Neuronal stem cell (in vitro differentiated cells): ENCODE measurements at regions not wholly inside any gene's neighbourhood (a gene's known extent, or its start where the extent isn't known, plus 50 kb on each side); places are given as distances from the start of the nearest gene placed in this dataset.
A peak's percentile ranks its signal among the peaks of the same experiment; 100 is the strongest.

Source experiments
- DNase-seq: peaks from one replicate; pipeline ENCODE4 v3.0.0-alpha.2; 2013; ENCODE audit warnings: low spot score
- H2AFZ ChIP-seq: one replicate; pipeline ENCODE4 v1.6.1; 2013; ENCODE audit warnings: mild to moderate bottlenecking, low read length, inconsistent platforms
- H2AK5ac ChIP-seq: 2 replicates; pipeline ENCODE4 v1.6.1; 2013; ENCODE audit warnings: low read depth, mild to moderate bottlenecking, inconsistent platforms, low read length, moderate library complexity, mixed read lengths
- H2BK120ac ChIP-seq: 2 replicates; pipeline ENCODE4 v1.6.1; 2013; ENCODE audit warnings: low read depth, mild to moderate bottlenecking, inconsistent platforms, low read length, moderate library complexity, mixed read lengths
- H2BK12ac ChIP-seq: one replicate; pipeline ENCODE4 v1.6.1; 2013; ENCODE audit warnings: low read length, inconsistent platforms
- H2BK15ac ChIP-seq: 2 replicates; pipeline ENCODE4 v1.6.1; 2013; ENCODE audit warnings: mild to moderate bottlenecking, low read length, inconsistent platforms, mixed read lengths
- H2BK5ac ChIP-seq: one replicate; pipeline ENCODE4 v1.6.1; 2013; ENCODE audit warnings: inconsistent platforms, mild to moderate bottlenecking, low read length, moderate library complexity
- H3K14ac ChIP-seq: one replicate; pipeline ENCODE4 v1.6.1; 2013; ENCODE audit warnings: low read length, inconsistent platforms
- H3K18ac ChIP-seq: 2 replicates; pipeline ENCODE4 v1.6.1; 2013; ENCODE audit warnings: low read length, inconsistent platforms
- H3K23ac ChIP-seq: 2 replicates; pipeline ENCODE4 v1.6.1; 2013; ENCODE audit warnings: low read depth, mild to moderate bottlenecking, mixed read lengths, low read length, inconsistent platforms; ENCODE audit not compliant: poor library complexity
- H3K27ac ChIP-seq: replicated peaks from 3 replicates; pipeline ENCODE4 v1.5.1; 2013; ENCODE audit warnings: low read length, inconsistent platforms
- H3K27me3 ChIP-seq, 3 experiments: 2 replicates each; pipeline ENCODE4 v1.6.1; 2013; ENCODE audit warnings: low read length in 3 of 3, mild to moderate bottlenecking in 2 of 3, inconsistent platforms in 1 of 3, low read depth in 1 of 3, mixed read lengths in 1 of 3, moderate library complexity in 1 of 3; ENCODE audit not compliant: control insufficient read depth in 3 of 3, insufficient read depth in 3 of 3
- H3K36me3 ChIP-seq, 2 donors: replicated peaks in 1 of 2; 2 replicates each; pipeline ENCODE4 v1.6.1; 2013; ENCODE audit warnings: low read length in 2 of 2; ENCODE audit not compliant: control insufficient read depth in 2 of 2, insufficient read depth in 2 of 2
- H3K4ac ChIP-seq: 2 replicates; pipeline ENCODE4 v1.6.1; 2013; ENCODE audit warnings: inconsistent platforms, mild to moderate bottlenecking, low read length, moderate library complexity
- H3K4me1 ChIP-seq, 2 donors: 1 replicate in 1 of 2; 2 replicates in 1 of 2; pipeline ENCODE4 v1.6.1; 2013; ENCODE audit warnings: low read length in 2 of 2, low read depth in 1 of 2; ENCODE audit not compliant: control insufficient read depth in 2 of 2, insufficient read depth in 1 of 2
- H3K4me2 ChIP-seq: one replicate; pipeline ENCODE4 v1.6.1; 2013; ENCODE audit warnings: mild to moderate bottlenecking, low read length, inconsistent platforms; ENCODE audit not compliant: insufficient read depth, poor library complexity, severe bottlenecking
- H3K4me3 ChIP-seq, 2 donors: 2 replicates each; pipeline ENCODE4 v1.5.1; 2013; ENCODE audit warnings: low read length in 2 of 2, mild to moderate bottlenecking in 2 of 2, inconsistent platforms in 1 of 2, moderate library complexity in 1 of 2
- H3K79me1 ChIP-seq: one replicate; pipeline ENCODE4 v1.6.1; 2013; ENCODE audit warnings: low read depth, mild to moderate bottlenecking, inconsistent platforms, low read length, moderate library complexity
- H3K9ac ChIP-seq: one replicate; pipeline ENCODE4 v1.6.1; 2013; ENCODE audit warnings: mild to moderate bottlenecking, low read depth, low read length, inconsistent platforms; ENCODE audit not compliant: poor library complexity
- H3K9me3 ChIP-seq, 2 donors: replicated peaks in 1 of 2; 2 replicates each; pipeline versions ENCODE3 to v1.6.1; 2013; ENCODE audit warnings: low read length in 2 of 2, mild to moderate bottlenecking in 2 of 2, inconsistent platforms in 1 of 2, low read depth in 1 of 2, mixed read lengths in 1 of 2, moderate library complexity in 1 of 2; ENCODE audit not compliant: control insufficient read depth in 2 of 2, insufficient read depth in 1 of 2
- H4K8ac ChIP-seq: one replicate; pipeline ENCODE4 v1.6.1; 2013; ENCODE audit warnings: low read depth, mild to moderate bottlenecking, inconsistent platforms, low read length, moderate library complexity
- H4K91ac ChIP-seq: one replicate; pipeline ENCODE4 v1.6.1; 2013; ENCODE audit warnings: low read length, low read depth, mild to moderate bottlenecking, inconsistent platforms; ENCODE audit not compliant: poor library complexity
- WGBS, 2 donors: extraction: QIAGEN DNeasy Blood & Tissue Kit; methylation state at CpG; one replicate each; pipeline ENCODE4 v1.1.7; 2013; ENCODE audit warnings: missing lambda C conversion rate in 2 of 2, mixed read lengths in 1 of 2; ENCODE audit not compliant: insufficient read length in 2 of 2, insufficient replicate concordance in 1 of 2; ENCODE audit errors: extremely low coverage in 2 of 2; 5-methylcytosine and 5-hydroxymethylcytosine counted together

DNA sequence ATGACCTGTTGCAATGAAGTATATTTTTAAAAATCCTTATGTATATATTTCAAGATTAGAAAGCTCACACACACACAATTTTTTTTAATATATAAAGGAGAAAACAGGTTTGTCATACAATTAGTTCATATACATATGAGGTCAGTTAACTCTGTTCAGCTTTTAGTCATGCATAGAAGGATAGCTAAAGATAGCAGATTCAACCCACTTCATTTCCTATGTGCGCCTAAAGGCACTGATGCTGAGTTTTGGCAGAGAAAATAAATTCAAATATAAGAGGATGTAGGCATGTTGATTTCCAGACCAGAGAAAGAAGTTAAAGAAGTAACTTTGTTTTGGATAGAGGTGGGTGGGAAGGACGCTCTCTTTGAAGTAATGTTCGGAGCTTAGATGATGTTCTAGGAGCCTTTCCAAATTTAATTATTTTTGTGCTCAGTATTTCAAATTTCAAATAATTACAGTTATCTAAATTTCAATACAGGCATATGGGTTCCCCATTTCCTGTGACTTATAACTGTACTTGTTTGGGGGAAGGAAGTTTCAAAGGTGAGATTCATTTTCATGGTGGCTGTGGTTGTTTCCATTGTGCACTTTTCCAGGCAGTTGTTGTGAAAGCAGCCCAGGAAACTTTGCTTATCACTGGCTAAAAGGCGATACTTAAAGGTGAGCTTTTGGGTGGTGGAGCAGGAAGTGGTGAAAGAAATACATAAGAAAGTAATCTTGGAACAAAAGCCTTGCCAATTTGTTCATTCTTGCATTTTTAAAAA is 523.4 kb upstream of the FANCL start:
- Histone ChIP-seq H3K14ac (no peak overlapping the region), H3K4me3 (no peak overlapping the region), H3K36me3 (no peaks in the 10 kb centered on the region), H2AK5ac (no peak overlapping the region), H3K9ac (no peak overlapping the region), H3K4me2 (no peak overlapping the region), H3K4ac (no peak overlapping the region), H3K79me1 (no peaks in the 10 kb centered on the region), H2BK120ac (no peak overlapping the region), H4K8ac (no peak overlapping the region), H2BK5ac (no peak overlapping the region), H3K27me3 (no peaks in the 10 kb centered on the region), H3K9me3 (no peaks in the 10 kb centered on the region), H2BK12ac (no peak overlapping the region), H3K4me1 (peaks cover 0 to 9% of the 10 kb centered on the region in 2 donors), H4K91ac (no peak overlapping the region), H2BK15ac (no peak overlapping the region), H3K23ac (no peak overlapping the region), H3K27ac (no peak overlapping the region), H3K18ac (no peak overlapping the region), H2AFZ (no peak overlapping the region)
- WGBS, 2 donors: no CpG with 5 or more reads among the region's 4 CpGs
- no peak for DNase-seq

DNA sequence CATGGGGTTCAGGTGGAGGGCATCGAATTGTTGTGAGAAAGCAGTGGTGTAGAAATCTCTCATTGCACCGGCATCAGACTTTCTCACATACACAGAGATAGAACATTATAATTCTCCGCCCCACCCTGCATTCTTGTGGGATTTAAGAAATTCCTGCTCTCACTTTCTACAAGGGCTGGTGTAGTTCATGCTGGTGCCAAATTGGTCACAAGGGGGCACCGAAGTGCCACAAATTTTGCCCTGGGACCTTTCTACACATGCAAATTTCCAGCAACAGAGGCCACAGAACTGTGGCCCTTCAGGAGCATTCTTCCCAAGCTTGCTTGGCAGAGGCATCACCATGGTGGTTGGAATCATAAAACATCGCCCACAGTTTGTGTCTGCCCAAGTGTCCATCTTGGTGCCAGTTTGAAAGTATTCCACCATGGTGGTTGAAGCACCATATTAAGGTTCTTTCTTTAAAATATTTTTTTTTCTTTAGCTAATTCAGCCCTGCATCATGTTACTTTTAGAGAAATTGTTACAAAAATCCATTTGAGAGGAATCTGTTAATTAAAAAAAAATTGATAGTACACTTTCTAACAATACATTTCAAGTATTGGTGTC is 521.2 kb upstream of the FANCL start:
- Histone ChIP-seq H2BK5ac (no peak overlapping the region), H3K4me2 (no peak overlapping the region)
- no CpG with 5 or more reads among the region's 5 CpGs for WGBS, 2 donors

DNA sequence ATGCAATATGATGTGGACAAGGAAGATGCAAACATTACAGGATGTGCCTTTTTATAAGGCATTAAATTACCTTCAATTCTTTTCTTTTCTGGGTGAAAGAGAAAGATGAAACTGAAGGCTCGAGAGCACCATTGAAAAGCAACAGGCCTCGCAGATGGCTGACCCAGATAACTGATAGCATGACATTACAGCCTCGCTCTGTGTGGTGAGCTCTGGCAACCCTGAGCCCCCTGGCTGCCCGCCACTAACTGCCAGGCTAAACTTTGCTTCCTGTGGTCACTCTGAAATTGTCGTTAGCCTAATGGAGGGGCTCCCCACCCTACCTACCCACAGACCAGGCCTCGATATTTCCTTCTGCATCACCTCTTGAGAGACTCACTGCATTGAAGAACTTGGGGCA is 516.8 kb upstream of the FANCL start:
- DNase-seq: no peak
- Histone ChIP-seq H3K23ac (no peak overlapping the region), H3K4me2 (no peak overlapping the region)

More for the DNA sequence above, 521.2 kb upstream of the FANCL start:
- peaks cover 0 to 2% of the 10 kb centered on the region in 2 donors for H3K4me1 ChIP-seq
- H3K18ac ChIP-seq: no peak overlapping the region
- no peak overlapping the region for H4K8ac ChIP-seq
- no peak overlapping the region for H2AFZ ChIP-seq
- H3K79me1 ChIP-seq: no peaks in the 10 kb centered on the region
- H3K27ac ChIP-seq: no peak overlapping the region
- no peak overlapping the region for H2BK15ac ChIP-seq
- no peak overlapping the region for H3K4me3 ChIP-seq
- no peak overlapping the region for H3K9ac ChIP-seq
- no peak overlapping the region for H2AK5ac ChIP-seq
- no peak overlapping the region for H2BK120ac ChIP-seq
- no peaks in the 10 kb centered on the region for H3K36me3 ChIP-seq
- no peak overlapping the region for H3K23ac ChIP-seq
- H3K27me3 ChIP-seq: no peaks in the 10 kb centered on the region
- no peak overlapping the region for H2BK12ac ChIP-seq
- H3K14ac ChIP-seq: no peak overlapping the region
- H4K91ac ChIP-seq: no peak overlapping the region
- no peaks in the 10 kb centered on the region for H3K9me3 ChIP-seq
- no peak overlapping the region for H3K4ac ChIP-seq
- peak; percentile 78 for DNase-seq

DNA sequence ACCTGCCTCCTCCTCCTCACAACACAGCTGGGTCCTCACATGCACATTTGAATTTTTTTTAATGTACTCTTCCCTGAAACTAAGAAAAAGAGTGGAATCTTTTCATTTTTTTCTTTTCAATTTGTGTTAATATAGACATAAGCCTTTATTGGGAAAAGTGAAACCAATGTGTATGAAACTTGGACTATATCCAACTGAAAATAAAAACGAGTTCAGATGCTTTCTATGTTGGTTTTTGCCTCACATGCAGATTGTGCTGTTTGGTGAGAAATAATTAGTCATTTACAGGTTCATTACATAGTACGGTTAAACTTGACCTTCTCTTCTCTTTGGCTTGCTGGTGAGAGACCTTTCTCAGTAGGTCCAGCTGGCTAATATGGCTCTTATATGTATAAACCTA is 515.2 kb upstream of the FANCL start:
- Histone ChIP-seq H2BK15ac (no peak overlapping the region), H3K4me3 (no peak overlapping the region)
- DNase-seq: no peak

More for the DNA sequence above, 516.8 kb upstream of the FANCL start:
- Histone ChIP-seq H2AK5ac (no peak overlapping the region), H3K14ac (no peak overlapping the region), H3K4me1 (peaks cover 0 to 2% of the 10 kb centered on the region in 2 donors), H3K4me3 (no peak overlapping the region), H2BK12ac (no peak overlapping the region), H2AFZ (no peak overlapping the region), H2BK120ac (no peak overlapping the region), H3K4ac (no peak overlapping the region), H2BK15ac (no peak overlapping the region), H4K91ac (no peak overlapping the region), H3K9ac (no peak overlapping the region), H3K27me3 (no peaks in the 10 kb centered on the region), H4K8ac (no peak overlapping the region), H3K27ac (no peak overlapping the region), H3K9me3 (no peaks in the 10 kb centered on the region), H3K36me3 (no peaks in the 10 kb centered on the region), H3K18ac (no peak overlapping the region), H2BK5ac (no peak overlapping the region), H3K79me1 (no peaks in the 10 kb centered on the region)
- whole genome bisulfite sequencing, 2 donors: no CpG with 5 or more reads among the region's 6 CpGs

More for the DNA sequence above, 515.2 kb upstream of the FANCL start:
- Histone ChIP-seq H2BK5ac (no peak overlapping the region), H2AK5ac (no peak overlapping the region), H3K79me1 (no peaks in the 10 kb centered on the region), H3K36me3 (no peaks in the 10 kb centered on the region), H3K4me1 (no peaks in the 10 kb centered on the region), H2BK120ac (no peak overlapping the region), H2BK12ac (no peak overlapping the region), H3K9me3 (no peaks in the 10 kb centered on the region), H3K18ac (no peak overlapping the region), H3K27ac (no peak overlapping the region), H3K9ac (no peak overlapping the region), H3K4ac (no peak overlapping the region), H3K23ac (no peak overlapping the region), H3K27me3 (no peaks in the 10 kb centered on the region), H2AFZ (no peak overlapping the region), H3K4me2 (no peak overlapping the region), H4K8ac (no peak overlapping the region), H4K91ac (no peak overlapping the region), H3K14ac (no peak overlapping the region)
- no CpG with 5 or more reads among the region's 2 CpGs for WGBS, 2 donors
